ENCODE measurements at regions not wholly inside any gene's neighbourhood (a gene's known extent, or its start where the extent isn't known, plus 50 kb on each side); places are given as distances from the start of the nearest gene placed in this dataset.
"Not testable (repeated sequence)": the region's sequence is repeated elsewhere in the genome, so short reads cannot be mapped to it uniquely, and the experiment has no call there.

DNA sequence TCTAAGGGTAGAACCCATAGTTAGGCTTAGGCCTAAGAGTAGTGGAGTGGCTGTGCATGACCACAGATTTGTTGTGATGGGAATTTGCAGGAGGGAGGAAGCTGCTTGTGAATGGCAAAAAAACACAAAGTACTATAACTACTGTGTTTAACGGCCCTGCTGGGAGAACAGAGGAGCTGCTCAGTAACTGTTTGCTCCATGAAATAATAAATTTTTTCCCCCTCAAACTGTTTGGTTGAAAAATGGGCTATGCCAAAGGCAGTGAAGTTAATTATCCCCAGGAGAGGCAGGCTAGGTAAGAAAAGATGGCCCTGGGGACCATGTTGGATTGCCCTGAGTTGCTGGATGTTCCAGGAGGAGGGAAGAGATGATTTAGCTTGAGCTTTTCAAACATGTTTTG is 216.1 kb upstream of the ADRA1D start:
- DNase-seq = peak in 1 of 3 experiments; percentile 62

DNA sequence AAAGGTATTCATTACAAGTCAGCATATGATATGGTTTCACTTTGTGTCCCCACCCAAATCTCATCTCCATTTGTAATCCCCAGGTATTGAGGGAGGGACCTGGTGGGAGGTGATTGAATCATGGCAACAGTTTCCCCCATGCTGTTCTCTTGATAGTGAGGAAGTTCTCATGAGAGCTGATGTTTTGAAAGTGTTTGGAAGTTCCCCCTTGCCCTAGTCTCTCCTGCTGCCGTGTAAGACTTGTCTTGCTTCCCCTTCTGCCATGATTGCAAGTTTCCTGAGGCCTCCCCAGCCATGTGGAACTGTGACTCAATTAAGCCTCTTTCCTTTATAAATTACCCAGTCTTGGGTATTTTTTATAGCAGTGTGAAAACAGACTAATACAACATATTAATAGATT is 213.7 kb upstream of the ADRA1D start:
- DNase-seq = not testable (repeated sequence)

DNA sequence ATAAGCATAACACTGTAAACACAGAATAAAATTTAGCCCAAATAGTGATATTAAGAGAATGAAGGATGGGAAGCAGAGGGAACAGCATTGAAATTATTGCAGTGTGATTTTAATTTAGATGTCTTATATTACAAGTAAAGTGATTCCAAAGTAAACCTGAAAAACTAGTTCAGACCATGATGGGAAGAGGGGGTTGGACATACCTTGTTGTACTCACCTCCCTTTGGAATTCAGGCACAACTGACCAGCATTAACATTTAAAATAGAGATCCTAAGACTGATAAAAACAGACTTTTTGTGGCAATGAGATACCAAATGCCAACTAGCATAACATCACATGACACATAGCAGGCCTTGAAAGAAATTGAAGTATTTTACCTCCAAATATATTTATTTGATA is 210.0 kb upstream of the ADRA1D start:
- DNase-seq = no peak

DNA sequence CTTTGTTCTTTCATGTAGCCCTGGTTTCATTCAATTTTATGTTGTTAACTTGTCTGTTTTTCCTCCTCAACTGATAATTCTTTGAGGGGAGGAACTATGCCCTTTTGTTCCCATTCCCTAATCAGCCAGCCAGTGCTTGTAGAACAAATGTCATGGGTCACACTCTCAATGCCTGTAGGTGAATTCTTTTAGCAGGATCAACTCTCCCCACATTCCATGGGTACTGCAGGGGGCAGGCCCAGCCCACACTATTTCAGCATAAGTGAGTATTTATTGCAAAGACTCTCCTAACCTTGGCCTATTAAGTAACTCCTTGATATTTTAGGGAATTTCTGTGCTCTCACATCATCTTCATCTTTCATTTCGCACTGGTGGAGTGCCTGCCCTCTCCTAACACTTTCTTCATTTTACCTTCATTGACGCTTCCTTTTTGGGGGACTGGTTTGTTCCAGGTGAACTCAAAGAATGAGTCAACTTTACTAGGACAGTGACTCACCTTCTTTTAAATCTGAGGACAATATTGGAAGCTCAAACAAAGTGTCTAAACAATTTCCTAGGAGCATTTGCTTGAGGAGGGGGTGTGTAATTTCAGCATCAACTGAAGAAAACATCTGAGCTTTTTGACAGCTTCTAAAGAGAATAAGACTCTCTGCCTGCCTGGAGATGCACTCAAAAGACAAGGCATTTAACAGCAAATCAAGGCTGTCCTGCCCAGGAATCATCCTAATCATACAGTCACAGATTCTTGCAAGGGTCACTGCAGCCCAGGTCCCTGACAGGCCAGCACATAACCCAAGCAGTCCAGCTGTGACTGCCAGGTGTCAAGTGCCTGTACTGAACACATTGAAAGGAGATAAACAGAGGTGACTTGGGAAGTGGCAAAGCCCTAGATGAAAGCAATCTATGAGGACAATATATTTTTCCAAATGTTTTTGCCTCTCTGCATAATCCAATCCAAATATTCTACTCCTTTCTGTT is 208.8 kb upstream of the ADRA1D start:
- DNase-seq = no peak

DNA sequence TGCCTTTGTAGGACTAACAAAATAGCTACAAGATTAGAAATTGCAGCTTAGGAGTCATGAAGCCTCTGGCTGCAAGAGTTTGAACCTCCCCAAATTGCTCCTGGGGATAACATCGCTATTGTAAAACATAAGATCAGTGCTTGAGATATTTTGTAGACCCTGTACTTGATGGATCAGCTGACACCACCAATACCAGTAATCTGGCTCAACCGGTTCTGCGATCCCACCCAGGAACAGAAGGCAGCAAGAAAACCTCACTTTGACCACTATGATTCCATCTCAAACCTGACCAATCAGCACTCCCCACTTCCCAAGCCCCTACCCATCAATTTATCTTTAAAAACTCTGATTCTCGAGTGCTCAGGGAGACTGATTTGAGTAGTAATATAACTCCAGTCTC is 206.9 kb upstream of the ADRA1D start:
- DNase-seq = no peak

DNA sequence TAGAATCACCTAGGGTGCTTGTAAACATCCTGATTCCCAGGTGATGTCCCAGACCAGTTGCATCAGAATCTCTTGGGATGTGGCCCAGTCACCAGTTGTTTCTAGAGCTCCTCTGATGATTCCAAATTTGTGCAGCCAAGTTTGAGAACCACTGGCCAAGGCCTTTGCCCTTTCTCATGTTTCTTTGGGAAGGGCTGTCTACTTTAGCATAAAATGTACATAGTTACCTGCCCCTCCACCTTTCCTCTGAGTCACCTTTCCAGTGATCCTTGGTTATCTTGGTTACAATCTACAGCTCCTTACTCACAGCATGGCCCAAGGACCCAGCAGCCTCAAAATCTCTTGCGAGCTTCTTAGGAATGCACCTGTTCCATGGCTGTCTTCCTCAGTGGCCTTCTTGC is 206.2 kb upstream of the ADRA1D start:
- no peak for DNase-seq

DNA sequence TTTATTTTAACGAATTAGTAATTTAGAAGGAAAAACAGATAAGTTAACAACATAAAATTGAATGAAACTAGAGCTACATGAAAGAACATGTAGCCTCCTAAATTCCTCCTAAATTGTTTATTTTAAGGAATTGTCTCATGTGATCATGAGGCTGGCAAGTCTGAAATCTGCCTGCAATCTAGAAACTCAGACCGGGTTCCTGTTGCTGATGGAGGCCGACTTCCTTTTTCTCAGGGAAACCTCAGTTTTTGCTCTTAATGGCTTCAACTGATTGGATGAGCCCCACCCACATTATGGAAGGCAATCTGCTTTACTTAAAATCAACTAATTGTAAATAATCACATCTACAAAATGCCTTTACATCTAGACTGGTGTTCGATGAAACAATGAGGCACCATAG is 205.0 kb upstream of the ADRA1D start:
- DNase-seq = no peak

DNA sequence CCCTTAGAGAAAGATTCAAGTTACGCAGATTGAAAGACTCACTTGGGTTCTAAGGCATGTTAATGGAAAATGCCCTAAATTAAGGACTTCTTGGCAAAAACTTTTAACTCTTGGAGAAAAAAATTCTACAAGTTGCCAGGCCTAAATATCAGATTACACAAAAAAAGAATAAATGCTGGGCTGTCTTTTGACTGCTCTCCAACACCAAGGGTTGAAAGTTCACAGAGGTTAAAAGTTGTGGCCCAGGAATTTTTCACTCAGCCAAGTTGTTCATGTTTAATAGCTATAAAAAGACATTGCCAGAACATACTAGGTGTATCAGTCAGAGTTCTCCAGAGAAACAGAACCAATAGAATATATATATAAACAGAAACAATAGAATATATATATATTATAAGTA is 204.3 kb upstream of the ADRA1D start:
- no peak for DNase-seq

DNA sequence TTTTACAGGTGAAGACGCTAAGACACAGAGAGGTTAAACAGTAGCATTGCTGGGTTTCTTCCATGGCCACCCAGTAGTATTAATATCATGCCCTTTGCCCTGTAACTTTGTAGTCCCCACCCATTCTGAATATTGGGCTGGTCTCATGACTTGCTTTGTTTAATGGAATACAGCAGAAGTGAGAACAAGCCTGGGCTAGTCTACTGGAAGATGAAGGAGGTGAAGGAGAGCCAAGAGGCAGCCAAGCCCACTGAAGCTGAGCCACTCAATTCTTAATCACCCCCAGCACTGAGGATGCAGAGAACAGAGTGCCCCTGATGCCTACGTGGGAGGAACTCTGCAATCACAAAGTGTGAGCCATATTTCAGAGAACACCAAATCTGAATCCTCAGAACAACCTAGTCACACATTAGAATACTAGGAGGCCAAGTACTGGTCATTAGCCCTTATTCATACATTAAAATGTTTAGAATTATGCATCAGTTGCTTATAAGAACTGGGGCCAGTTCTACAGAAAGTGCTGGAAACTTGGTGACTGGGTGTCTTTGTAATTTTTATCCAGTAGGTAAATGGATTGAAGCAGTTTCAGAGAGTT is 202.5 kb upstream of the ADRA1D start:
- no peak for DNase-seq

DNA sequence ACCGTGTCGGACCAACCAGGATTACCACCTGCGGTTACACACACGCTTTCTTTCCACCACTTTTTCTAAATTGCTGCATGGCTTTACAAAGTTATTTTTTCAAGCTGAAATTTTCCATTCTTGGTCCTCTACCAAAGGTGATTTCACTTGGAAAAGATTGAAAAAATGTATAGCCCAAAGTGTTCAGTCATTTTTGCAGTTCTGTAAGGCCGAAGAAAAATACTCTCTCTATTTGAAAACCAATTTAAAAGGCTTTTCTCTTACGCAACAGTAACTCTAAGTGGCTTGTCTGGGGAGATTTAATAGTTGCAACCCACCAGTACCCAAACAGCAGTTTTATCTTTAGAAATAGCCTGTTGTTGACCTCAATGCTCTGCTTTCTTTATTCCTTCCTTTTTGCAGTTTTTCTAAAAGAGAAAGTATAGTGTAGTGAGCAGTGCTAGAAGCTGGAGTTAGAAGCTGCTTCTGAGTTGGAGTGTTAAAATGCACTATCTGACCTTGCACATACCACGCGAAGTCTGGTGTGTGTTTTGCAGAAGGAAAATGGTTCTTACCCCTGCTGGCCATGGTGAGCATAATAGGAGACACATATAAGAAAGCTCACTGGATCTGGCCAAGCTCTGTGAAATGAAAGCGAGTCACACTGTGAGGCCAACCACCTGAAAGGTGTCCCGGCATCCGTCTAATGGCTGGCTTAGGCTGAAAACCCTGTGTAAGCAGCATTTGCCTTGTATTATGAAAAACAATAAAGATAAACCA is 201.0 kb upstream of the ADRA1D start:
- no peak for DNase-seq

DNA sequence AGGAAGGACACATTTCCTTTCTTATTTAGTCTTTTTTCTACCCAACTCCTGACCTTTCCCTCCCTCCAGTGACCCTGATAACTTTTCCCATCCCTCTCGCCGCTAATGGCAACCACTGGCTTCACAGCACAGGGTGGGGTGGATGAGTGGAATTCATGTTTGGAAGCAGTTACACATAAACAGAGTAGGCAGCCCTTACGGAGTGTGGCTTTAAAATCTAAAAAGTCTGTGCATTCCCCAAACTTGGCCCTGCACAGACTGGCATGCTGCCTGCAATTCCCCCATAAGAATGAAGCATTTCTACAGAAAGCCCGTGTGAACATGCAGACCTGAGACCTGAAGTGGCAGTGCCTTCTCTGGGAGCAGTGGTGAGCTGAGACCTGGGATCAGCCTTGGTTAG is 196.7 kb upstream of the ADRA1D start:
- no peak for DNase-seq

DNA sequence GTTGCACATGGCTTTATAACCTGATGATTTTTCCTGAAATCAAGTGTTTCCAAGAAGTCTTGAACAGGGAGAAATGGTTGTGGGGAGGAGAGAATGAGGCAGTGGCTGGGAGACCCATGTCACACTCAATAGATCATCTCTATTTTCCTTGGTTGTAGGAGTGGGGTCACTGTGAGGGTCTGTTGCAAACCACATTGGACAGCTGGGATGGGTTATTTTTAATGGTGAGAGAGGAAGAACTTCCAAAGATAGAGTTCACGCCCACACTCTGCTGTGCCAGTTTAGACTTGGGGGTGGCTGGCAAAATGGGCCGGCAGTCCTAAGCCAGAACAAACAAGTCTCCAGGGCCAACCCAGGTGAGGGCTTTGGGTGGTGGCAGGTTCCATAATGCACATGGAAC is 196.2 kb upstream of the ADRA1D start:
- DNase-seq = no peak

DNA sequence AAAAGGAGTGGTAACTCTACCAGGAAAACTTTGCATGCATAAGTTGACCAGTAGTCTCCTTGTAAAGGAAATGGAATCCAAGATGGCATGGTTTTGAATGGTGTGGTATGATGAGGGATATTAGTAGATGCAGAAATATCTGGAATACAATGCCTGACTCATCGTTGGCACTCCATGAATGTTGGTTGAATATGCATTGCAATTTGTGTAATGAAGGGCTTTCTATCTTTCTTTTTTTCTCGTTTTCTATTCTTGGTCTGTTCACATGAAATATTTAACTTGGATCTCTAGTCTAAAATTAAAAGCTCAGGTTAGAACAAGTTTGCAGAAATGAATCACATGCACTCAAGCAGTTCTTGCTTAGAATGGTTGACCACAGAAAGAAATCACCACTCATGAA is 195.3 kb upstream of the ADRA1D start:
- no peak for DNase-seq

DNA sequence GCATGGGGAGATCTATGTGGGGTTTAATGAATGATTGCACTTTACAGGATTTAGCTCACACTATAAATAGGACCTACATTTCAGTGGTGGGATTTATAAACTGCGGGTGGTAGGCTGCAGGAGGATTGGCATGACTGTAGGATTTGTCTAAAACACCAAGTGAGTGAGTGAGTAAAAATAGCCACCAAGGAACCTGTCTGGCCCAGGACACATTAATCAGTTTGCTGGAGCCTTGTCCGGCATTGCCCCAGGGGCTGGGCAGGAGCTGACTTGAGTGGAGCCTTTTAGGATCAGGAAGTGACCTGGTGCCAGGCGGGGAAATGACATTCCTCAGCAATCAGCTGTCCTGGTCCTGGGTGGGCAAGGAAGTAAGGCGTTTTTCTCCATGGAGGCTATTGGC is 193.9 kb upstream of the ADRA1D start:
- DNase-seq = no peak

DNA sequence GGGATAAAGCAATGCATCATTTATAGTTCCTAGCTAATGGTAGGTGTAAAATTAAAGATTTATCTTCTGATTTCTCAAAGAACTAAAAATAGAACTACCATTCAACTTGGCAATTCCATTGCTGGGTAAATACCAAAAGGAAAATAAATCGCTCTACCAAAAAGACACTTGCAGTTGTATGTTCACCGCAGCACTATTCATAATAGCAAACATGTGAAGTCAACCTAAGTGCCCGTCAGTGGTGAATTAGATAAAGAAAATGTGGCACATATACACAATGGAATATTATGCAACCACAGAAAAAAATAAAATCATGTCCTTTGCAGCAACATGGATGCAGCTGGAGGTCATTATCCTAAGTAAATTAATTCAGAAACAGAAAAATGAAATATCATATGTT is 192.8 kb upstream of the ADRA1D start:
- DNase-seq = no peak

DNA sequence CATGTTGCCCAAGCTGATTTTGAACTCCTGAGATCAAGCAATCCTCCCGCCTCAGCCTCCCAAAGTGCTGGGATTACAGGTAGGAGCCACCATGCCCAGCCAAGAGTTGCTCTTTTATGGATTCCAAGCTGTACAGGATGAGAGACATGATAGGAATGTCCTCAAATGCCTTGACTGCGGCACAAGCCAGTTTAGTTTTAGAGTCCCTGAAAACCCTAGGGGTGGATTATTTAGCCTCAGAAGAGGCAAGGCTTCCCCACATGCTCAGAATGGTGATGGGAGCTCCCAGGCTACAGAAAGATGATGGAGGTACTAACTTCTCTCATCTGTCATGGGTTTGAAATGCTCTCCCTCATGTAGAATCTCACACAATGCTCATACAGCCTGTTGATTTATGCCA is 192.1 kb upstream of the ADRA1D start:
- no peak for DNase-seq

DNA sequence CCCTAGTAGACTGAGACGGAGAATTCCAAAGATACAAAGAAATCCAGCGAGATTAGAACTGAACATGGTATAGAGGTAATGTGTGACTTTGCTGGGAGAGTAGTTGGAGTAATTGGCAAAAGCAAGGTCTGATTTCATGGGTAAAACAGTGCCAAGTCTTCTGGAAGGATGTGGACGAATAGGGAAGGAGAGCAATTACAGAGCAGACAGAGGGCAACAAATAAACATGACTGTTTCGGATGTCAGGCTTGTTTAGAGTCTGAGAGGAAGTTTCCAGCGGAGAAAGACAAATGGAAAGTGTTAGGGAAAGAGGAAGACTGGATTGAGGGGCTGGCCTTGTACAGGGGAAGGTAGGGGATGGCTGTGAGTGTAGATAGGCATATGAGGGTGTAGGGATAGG is 190.4 kb upstream of the ADRA1D start:
- DNase-seq = no peak

DNA sequence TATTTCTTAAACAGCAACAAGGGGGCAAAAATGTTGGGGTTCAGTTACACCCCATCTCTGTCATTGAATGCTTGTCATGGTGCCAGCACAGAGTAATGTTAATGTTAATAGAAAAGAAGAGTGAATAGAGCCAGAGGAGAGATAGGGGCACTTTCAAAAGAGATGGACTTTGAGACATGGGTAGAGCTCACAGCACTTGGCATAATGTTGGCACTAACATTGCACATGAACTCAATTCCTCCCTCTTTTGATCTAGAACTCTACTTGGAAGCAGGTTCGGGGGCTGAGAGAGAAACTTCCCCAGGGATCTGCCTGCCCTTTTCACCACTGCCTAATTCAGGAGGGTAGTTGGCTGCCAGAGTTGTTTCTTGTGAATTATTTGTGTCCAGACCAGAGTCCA is 188.0 kb upstream of the ADRA1D start:
- no peak for DNase-seq

DNA sequence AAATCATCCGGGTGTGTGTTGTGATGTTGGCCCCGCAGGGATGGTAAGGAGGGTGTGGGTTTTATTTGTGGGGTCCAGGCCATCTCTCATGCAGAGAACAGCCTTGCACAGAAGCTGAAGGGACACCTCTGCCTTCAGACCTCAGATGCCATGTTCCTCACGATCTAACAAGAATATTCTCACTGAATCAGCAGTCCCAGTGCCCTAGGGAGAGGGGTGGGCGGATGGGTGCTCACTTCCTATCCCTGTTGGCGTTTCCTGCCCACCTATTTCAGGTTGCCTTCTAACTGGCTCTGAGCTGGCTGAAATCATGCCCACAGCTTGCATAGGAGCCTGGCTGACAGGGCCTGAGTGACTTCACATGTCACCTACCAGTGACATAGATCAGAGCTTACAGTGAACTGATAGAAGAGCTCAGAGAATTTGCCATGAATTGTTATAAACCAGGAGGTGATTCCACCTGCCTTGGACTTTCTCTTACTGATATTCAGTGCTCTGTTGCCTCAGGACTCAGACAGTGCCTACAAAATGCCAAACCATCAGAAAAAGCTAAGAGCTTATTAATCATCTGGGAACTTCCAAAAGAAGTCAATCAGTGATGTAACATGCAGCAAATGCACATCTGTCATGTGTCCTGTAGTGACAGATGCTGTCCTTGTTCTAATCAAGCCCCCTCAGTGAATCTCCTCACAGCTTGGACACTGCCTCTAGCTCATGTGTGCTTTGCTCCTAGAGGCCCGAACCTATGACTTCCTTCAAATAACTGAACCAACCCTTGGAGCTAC is 186.8 kb upstream of the ADRA1D start:
- no peak for DNase-seq

DNA sequence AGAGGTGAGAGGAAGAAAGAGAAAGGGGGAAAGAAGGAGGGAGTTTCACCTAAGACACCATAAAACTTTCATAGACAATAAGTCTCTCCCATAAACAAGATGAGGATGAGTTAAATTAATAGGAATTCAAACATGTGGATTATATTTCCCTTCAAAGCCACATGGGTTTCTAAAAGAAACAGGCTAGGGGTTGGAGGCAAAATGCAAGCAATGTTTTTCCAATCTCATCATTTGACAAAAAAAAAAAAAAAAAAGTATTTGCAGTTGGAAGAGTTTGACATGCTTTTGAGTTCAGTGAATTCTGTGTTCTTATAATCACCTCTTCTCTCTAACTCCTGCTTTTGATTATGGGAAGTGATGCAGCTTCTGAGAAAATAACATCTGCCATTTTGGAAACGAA is 186.1 kb upstream of the ADRA1D start:
- no peak for DNase-seq

DNA sequence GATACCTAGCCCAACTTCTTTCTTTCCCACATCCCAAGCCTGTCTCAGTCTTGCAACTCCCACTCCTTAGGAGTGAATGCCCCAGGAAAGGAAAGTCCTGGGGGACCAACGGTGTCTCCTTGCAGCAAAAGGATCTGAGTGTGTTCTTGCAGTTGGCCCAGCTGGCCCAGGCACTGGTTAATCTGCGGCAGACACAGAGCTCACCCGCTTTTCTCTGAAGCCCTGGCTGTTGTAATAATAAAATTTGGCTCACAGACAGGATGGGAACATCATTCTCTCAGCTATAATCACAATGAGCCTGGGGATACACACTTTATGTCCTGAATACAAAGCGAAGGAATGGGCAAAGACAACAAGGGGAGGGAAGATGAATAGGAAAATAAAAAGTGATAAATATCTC is 185.6 kb upstream of the ADRA1D start:
- no peak for DNase-seq

DNA sequence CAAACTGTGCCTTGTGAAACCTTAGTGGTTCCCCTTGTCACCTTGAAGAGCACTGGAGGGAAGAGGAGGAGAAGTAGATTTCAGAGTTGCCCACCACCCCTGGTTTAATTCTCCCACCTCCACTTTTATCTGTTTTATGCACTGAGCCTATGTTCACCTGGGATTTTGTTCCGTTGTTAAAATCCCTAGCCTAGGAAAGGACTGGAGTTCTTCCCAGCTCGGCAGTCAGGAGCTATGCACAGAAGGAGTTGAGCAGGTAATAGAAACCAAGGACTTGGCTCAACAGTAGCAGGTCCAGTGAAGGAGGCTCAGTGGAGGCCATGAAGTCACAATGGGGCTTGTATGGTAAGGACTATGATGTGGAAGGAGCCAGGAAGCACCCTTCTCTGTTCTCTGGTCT is 182.4 kb upstream of the ADRA1D start:
- no peak for DNase-seq

DNA sequence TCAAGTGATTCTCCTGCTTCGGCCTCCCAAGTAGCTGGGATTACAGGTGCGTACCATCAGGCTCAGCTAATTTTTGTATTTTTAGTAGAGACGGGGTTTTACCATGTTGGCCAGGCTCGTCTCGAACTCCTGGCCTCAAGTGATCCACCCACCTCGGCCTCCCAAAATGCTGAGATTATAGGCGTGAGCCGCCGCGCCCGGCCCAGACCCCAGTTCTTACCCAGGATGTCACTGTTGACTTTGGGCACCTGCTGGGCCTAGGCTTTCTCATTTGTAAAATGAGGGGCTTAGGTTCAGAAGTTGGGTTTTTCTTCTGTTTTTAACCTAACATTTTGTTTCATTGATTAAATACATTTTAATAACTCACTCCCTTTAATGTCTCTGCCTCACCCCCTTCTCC is 181.7 kb upstream of the ADRA1D start:
- not testable (repeated sequence) for DNase-seq
